MCF 10A (cell line): ENCODE measurements at regions not wholly inside any gene's neighbourhood (a gene's known extent, or its start where the extent isn't known, plus 50 kb on each side); places are given as distances from the start of the nearest gene placed in this dataset.
"Not testable (repeated sequence)": the region's sequence is repeated elsewhere in the genome, so short reads cannot be mapped to it uniquely, and the experiment has no call there.

Experiments used
- BruUV-seq: library from RNA; stranded (reverse); fragments of 400-500 nt; replicated peaks from 2 replicates; lab custom pipeline; 2021; lab: Mats Ljungman, UMichigan
- CTCF ChIA-PET: fragments of 300-600 bp; sonication (Branson Sonifier 250); formaldehyde crosslinking; extraction: SDS; loops from one replicate; lab custom pipeline; 2021; ENCODE audit warnings: antibody characterized with exemption, inconsistent platforms; lab: Yijun Ruan, JAX
- POLR2A ChIA-PET: fragments of 300-600, 350-650 bp; sonication (Branson Sonifier 250); formaldehyde crosslinking; extraction: SDS; loops from one replicate; lab custom pipeline; 2020; ENCODE audit warnings: antibody characterized with exemption, inconsistent platforms; lab: Yijun Ruan, JAX
- DNase-seq: peaks from one replicate; pipeline ENCODE4 v3.0.0-alpha.2; 2018; ENCODE audit not compliant: unreplicated experiment
- H3K27ac Mint-ChIP-seq: one replicate; pipeline ENCODE4 v1.8.0; 2022; ENCODE audit warnings: mild to moderate bottlenecking, low read depth, mixed read lengths; ENCODE audit not compliant: unreplicated experiment
- H3K27me3 Mint-ChIP-seq: one replicate; pipeline ENCODE4 v1.8.0; 2022; ENCODE audit warnings: mixed read lengths; ENCODE audit not compliant: insufficient read depth, unreplicated experiment
- H3K36me3 Mint-ChIP-seq: one replicate; pipeline ENCODE4 v1.8.0; 2022; ENCODE audit warnings: mild to moderate bottlenecking, moderate library complexity, mixed read lengths; ENCODE audit not compliant: insufficient read depth, unreplicated experiment
- H3K4me1 Mint-ChIP-seq: one replicate; pipeline ENCODE4 v1.8.0; 2022; ENCODE audit warnings: mixed read lengths; ENCODE audit not compliant: insufficient read depth, unreplicated experiment
- H3K4me3 Mint-ChIP-seq: one replicate; pipeline ENCODE4 v1.8.0; 2022; ENCODE audit warnings: mild to moderate bottlenecking, moderate library complexity, mixed read lengths; ENCODE audit not compliant: unreplicated experiment
- H3K9me3 Mint-ChIP-seq: one replicate; pipeline ENCODE4 v1.8.0; 2022; ENCODE audit warnings: mixed read lengths; ENCODE audit not compliant: unreplicated experiment
- CTCF ChIP-seq: fragments of 200-600 bp; IDR thresholded peaks from one replicate; pipeline ENCODE4 v1.8.0; 2022; ENCODE audit warnings: antibody characterized with exemption, mild to moderate bottlenecking; ENCODE audit not compliant: unreplicated experiment
- intact Hi-C: fragments of 100-400 bp; cut with micrococcal nuclease; formaldehyde crosslinking; loops from 2 replicates; pipeline ENCODE4 v1.14.1; 2022

- Mint-ChIP-seq H3K9me3 (peaks cover 20% of the 10 kb centered on the region), H3K4me3 (no peak overlapping the region), H3K27ac (no peak overlapping the region), H3K36me3 (peaks cover 7% of the 10 kb centered on the region), H3K27me3 (no peaks in the 10 kb centered on the region), H3K4me1 (peaks cover 21% of the 10 kb centered on the region)
- no peak for TF ChIP-seq CTCF
- intact Hi-C loops: no loop called here
- no TSS peak for BruUV-seq
- peak; percentile 29 for DNase-seq
- ChIA-PET POLR2A (interaction anchor here (0.7 kb wide), 1 partner anchor 564 kb away, joined by 4 read pairs; no protein-coding TSS in a partner anchor), CTCF (no interaction called here)
Measured at GRCh38 chr3:110518031-110518430, 553.6 kb upstream of the NECTIN3 start.

- no peak for TF ChIP-seq CTCF
- H3K27ac Mint-ChIP-seq: no peak overlapping the region
- ChIA-PET POLR2A (no interaction called here), CTCF (no interaction called here)
- DNase-seq: no peak
- intact Hi-C loops: no loop called here
- BruUV-seq: no TSS peak
- no peak overlapping the region for H3K4me3 Mint-ChIP-seq
- no peaks in the 10 kb centered on the region for H3K27me3 Mint-ChIP-seq
- peaks cover 7% of the 10 kb centered on the region for H3K36me3 Mint-ChIP-seq
- peaks cover 21% of the 10 kb centered on the region for H3K4me1 Mint-ChIP-seq
- H3K9me3 Mint-ChIP-seq: peaks cover 20% of the 10 kb centered on the region
Measured at GRCh38 chr3:110519071-110519470, 552.5 kb upstream of the NECTIN3 start.

GRCh38 chr3:110521019-110521418, 550.6 kb upstream of the NECTIN3 start:
- Mint-ChIP-seq H3K4me3 (no peak overlapping the region), H3K27me3 (no peaks in the 10 kb centered on the region), H3K36me3 (peaks cover 7% of the 10 kb centered on the region), H3K27ac (peak overlapping the region; percentile 98), H3K4me1 (peaks cover 21% of the 10 kb centered on the region), H3K9me3 (peaks cover 10% of the 10 kb centered on the region)
- DNase-seq: peak; percentile 88
- intact Hi-C loops: loop anchor here (10.0 kb wide), 1 partner anchor 106 kb away; no protein-coding TSS in a partner anchor
- BruUV-seq: no TSS peak
- TF ChIP-seq CTCF: no peak
- POLR2A ChIA-PET: interaction anchor here (0.8 kb wide), 1 partner anchor 15 kb away, joined by 3 read pairs; no protein-coding TSS in a partner anchor
- CTCF ChIA-PET: interaction anchor here (0.9 kb wide), 1 partner anchor 8 kb away, joined by 5 read pairs; no protein-coding TSS in a partner anchor

GRCh38 chr3:110525558-110526064, 546.0 kb upstream of the NECTIN3 start:
- H3K27me3 Mint-ChIP-seq, H3K4me3 Mint-ChIP-seq, BruUV-seq, POLR2A ChIA-PET, DNase-seq, H3K9me3 Mint-ChIP-seq, H3K36me3 Mint-ChIP-seq: not testable (repeated sequence)
- peaks cover 34% of the 10 kb centered on the region for H3K4me1 Mint-ChIP-seq
- H3K27ac Mint-ChIP-seq: peak overlapping the region; percentile 88
- CTCF ChIA-PET: interaction anchor here (0.6 kb wide), 1 partner anchor 350 kb away, joined by 3 read pairs; no protein-coding TSS in a partner anchor
- intact Hi-C loops: loop anchor here (5.0 to 10.0 kb wide), 3 partner anchors 52 to 547 kb away; partner anchors contain the start of gene NECTIN3
